ENCODE measurements at regions not wholly inside any gene's neighbourhood (a gene's known extent, or its start where the extent isn't known, plus 50 kb on each side); places are given as distances from the start of the nearest gene placed in this dataset.

GRCh38 chr21:39009587-39010225 lies 173.5 kb downstream of the PSMG1 start:
- TF ChIP-seq CTCF (IDR thresholded peaks at IDR 0.05) = no peak
- TF ChIP-seq POLR2AphosphoS5 (IDR thresholded peaks at IDR 0.05) = no peak
- TF ChIP-seq POLR2A (IDR thresholded peaks at IDR 0.05) = no peak

All from prostate gland (tissue), 2 donors.